Testis (tissue), 2 donors: ENCODE measurements at regions not wholly inside any gene's neighbourhood (a gene's known extent, or its start where the extent isn't known, plus 50 kb on each side); places are given as distances from the start of the nearest gene placed in this dataset.

Experiments used
- DNase-seq: peaks from one replicate; pipeline ENCODE4 v3.0.0-alpha.2; 2019
- H3K27ac ChIP-seq, 2 donors: fragments of 200-600 bp; sonication (generic); one replicate each; pipeline ENCODE4 v1.5.1; 2019
- H3K27me3 ChIP-seq: fragments of 200-600 bp; sonication (generic); one replicate; pipeline ENCODE4 v1.5.1; 2019
- H3K36me3 ChIP-seq: fragments of 200-600 bp; sonication (generic); one replicate; pipeline ENCODE4 v1.5.1; 2017; ENCODE audit warnings: low read depth; ENCODE audit errors: missing control alignments
- H3K4me1 ChIP-seq: fragments of 200-600 bp; sonication (generic); one replicate; pipeline ENCODE4 v1.5.1; 2019
- H3K4me3 ChIP-seq, 2 donors: fragments of 200-600 bp; sonication (generic); one replicate each; pipeline ENCODE4 v1.5.1; 2017 to 2019
- H3K9me3 ChIP-seq: fragments of 200-600 bp; sonication (generic); one replicate; pipeline ENCODE4 v1.5.1; 2017
- CTCF ChIP-seq, 3 experiments: fragments of 450-650 bp in 2 of 3; fragments of 200-600 bp in 1 of 3; sonication (generic) in 1 of 3; IDR thresholded peaks; one replicate each; pipeline ENCODE4 v1.5.1; 2016 to 2019; ENCODE audit warnings: antibody characterized with exemption in 3 of 3, mild to moderate bottlenecking in 2 of 3, moderate library complexity in 1 of 3
- POLR2A ChIP-seq: fragments of 450-650 bp; IDR thresholded peaks from one replicate; pipeline ENCODE4 v1.6.1; 2017; ENCODE audit warnings: antibody characterized with exemption, mild to moderate bottlenecking, moderate library complexity
- WGBS, 2 donors: methylation state at CpG; one replicate each; pipeline ENCODE4 v1.1.5; 2018; 5-methylcytosine and 5-hydroxymethylcytosine counted together
- intact Hi-C: fragments of 100-400 bp; cut with DNase I; formaldehyde crosslinking; loops from one replicate; pipeline ENCODE4 v1.15.1; 2023; ENCODE audit warnings: low total_unique reads

- intact Hi-C loops: no loop called here
- no peak for TF ChIP-seq CTCF (IDR thresholded peaks at IDR 0.05)
- TF ChIP-seq POLR2A: no peak
- no peaks in the 10 kb centered on the region for H3K9me3 ChIP-seq
Observed at GRCh38 chr11:37804666-37805065, 1206.6 kb upstream of the RAG2 start.

GRCh38 chr11:37788141-37788877 lies 1190.3 kb upstream of the RAG2 start:
- no peak for TF ChIP-seq POLR2A
- no peak for TF ChIP-seq CTCF (IDR thresholded peaks at IDR 0.05)
- H3K36me3 ChIP-seq: no peaks in the 10 kb centered on the region
- H3K4me1 ChIP-seq: no peaks in the 10 kb centered on the region
- H3K4me3 ChIP-seq: no peak overlapping the region
- H3K9me3 ChIP-seq: no peaks in the 10 kb centered on the region
- no peaks in the 10 kb centered on the region for H3K27me3 ChIP-seq
- intact Hi-C loops: no loop called here
- DNase-seq: no peak
- no peak overlapping the region for H3K27ac ChIP-seq
- WGBS, 2 donors: 57 to 61% methylated on average over 5 of the region's 5 CpGs

More at GRCh38 chr11:37804666-37805065, 1206.6 kb upstream of the RAG2 start:
- Histone ChIP-seq H3K4me1 (no peaks in the 10 kb centered on the region), H3K27ac (no peak overlapping the region), H3K27me3 (no peaks in the 10 kb centered on the region), H3K4me3 (no peak overlapping the region), H3K36me3 (no peaks in the 10 kb centered on the region)
- 90 to 93% methylated on average over 2 of the region's 2 CpGs for WGBS, 2 donors
- DNase-seq: no peak

GRCh38 chr11:37786214-37786755 lies 1188.2 kb upstream of the RAG2 start:
- H3K4me3 ChIP-seq: no peak overlapping the region
- intact Hi-C loops: no loop called here
- no peaks in the 10 kb centered on the region for H3K9me3 ChIP-seq
- TF ChIP-seq CTCF (IDR thresholded peaks at IDR 0.05) (no peak), POLR2A (no peak)
- no peaks in the 10 kb centered on the region for H3K36me3 ChIP-seq
- 34 to 40% methylated on average over 1 of the region's 1 CpG for WGBS, 2 donors
- no peaks in the 10 kb centered on the region for H3K4me1 ChIP-seq
- no peak overlapping the region for H3K27ac ChIP-seq
- DNase-seq: no peak
- H3K27me3 ChIP-seq: no peaks in the 10 kb centered on the region

GRCh38 chr11:37774441-37774840 lies 1176.4 kb upstream of the RAG2 start:
- intact Hi-C loops: no loop called here
- no peaks in the 10 kb centered on the region for H3K4me1 ChIP-seq
- H3K27me3 ChIP-seq: no peaks in the 10 kb centered on the region
- 89 to 96% methylated on average over 8 of the region's 8 CpGs for WGBS, 2 donors
- H3K4me3 ChIP-seq: no peak overlapping the region
- no peak overlapping the region for H3K27ac ChIP-seq
- no peaks in the 10 kb centered on the region for H3K9me3 ChIP-seq
- no peaks in the 10 kb centered on the region for H3K36me3 ChIP-seq
- no peak for DNase-seq
- no peak for TF ChIP-seq CTCF (IDR thresholded peaks at IDR 0.05)
- no peak for TF ChIP-seq POLR2A

- H3K4me1 ChIP-seq: no peaks in the 10 kb centered on the region
- no peak overlapping the region for H3K4me3 ChIP-seq
- DNase-seq: no peak
- intact Hi-C loops: no loop called here
- H3K36me3 ChIP-seq: no peaks in the 10 kb centered on the region
- no peak overlapping the region for H3K27ac ChIP-seq
- TF ChIP-seq CTCF (IDR thresholded peaks at IDR 0.05): no peak
- no peak for TF ChIP-seq POLR2A
- 89 to 93% methylated on average over 1 of the region's 1 CpG for WGBS, 2 donors
- no peaks in the 10 kb centered on the region for H3K9me3 ChIP-seq
- no peaks in the 10 kb centered on the region for H3K27me3 ChIP-seq
Observed at GRCh38 chr11:37770145-37770544, 1172.1 kb upstream of the RAG2 start.
